ENCODE measurements at regions not wholly inside any gene's neighbourhood (a gene's known extent, or its start where the extent isn't known, plus 50 kb on each side); places are given as distances from the start of the nearest gene placed in this dataset.

GRCh38 chr22:27100789-27101188 lies 443.4 kb downstream of the MIAT start:
- TF ChIP-seq CTCF (IDR thresholded peaks at IDR 0.05 in 4 of 5, conservative IDR thresholded peaks at IDR 0.05 in 1 of 5) (no peak), POLR2A (IDR thresholded peaks at IDR 0.05) (no peak)

Measured in gastrocnemius medialis (tissue), 4 donors.